Heart left ventricle (tissue), 13 donors: ENCODE measurements at regions not wholly inside any gene's neighbourhood (a gene's known extent, or its start where the extent isn't known, plus 50 kb on each side); places are given as distances from the start of the nearest gene placed in this dataset.

Source experiments
- POLR2A ChIP-seq, 2 donors: fragments of 450-650 bp; IDR thresholded peaks; one replicate each; pipeline ENCODE4 v1.6.1; 2017; ENCODE audit warnings: antibody characterized with exemption in 2 of 2, mild to moderate bottlenecking in 2 of 2, moderate library complexity in 2 of 2
- TF ChIP-seq, protein P1 (sequence below), 12 donors: fragments of 200-600 bp; sonication (generic) in 4 of 12; IDR thresholded peaks; one replicate each; pipeline versions ENCODE4 v1.5.0 to v1.8.0; 2018 to 2022; ENCODE audit warnings: antibody characterized with exemption in 12 of 12, mild to moderate bottlenecking in 5 of 12
- donor health status: ischemic (EF 13 %, LVEDD 7.1; RV severe dilation, severe dysfunction).
- donor health status: DM: no; HTN: yes; CAD: no.
- donor health status: DM: no; HTN: no; CAD: no.
- donor health status: ischemic (EF 25% LVEDD 6.9; RV normal size, moderate dysfunction).
- donor health status: ischemic (EF 25% LVEDD 5.7; RV mildly dilated, moderate dysfunction).
- donor health status: ischemic (EF 35%, LVEDD 5.7; RV mildly dilated, moderate dysfunction).
- donor health status: nonischemic (EF 11% LVEDD 7.7; RV severe dilation, severe dysfunction).
- donor health status: DM: yes; HTN: yes; CAD: no.
- donor health status: PGD.
- donor health status: ischemic (EF 29% LVEDD 5.4; RV normal size, mild dysfunction).
- donor health status: nonischemic (EF 23%, LVEDD 6.1; RV moderate dilation, normal function).

DNA sequence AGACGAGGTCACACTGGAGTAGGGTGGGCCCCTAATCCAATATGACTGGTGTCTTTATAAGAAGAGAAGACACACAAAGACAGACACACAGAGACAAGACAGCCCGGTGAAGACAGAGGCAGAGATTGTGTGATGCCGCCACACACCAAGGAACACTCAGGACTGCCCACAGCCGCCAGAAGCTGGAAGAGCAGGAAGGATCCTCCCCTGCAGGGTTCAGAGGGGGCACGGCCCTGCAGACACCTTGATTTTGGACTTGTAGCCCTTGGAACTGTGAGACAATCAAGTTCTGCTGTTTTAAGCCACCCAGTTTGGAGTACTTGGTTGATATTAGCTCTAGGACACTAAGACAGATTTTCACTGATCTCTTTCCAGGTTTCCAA is 72.1 kb upstream of the NANOS1 start:
- TF ChIP-seq, protein P1, sequence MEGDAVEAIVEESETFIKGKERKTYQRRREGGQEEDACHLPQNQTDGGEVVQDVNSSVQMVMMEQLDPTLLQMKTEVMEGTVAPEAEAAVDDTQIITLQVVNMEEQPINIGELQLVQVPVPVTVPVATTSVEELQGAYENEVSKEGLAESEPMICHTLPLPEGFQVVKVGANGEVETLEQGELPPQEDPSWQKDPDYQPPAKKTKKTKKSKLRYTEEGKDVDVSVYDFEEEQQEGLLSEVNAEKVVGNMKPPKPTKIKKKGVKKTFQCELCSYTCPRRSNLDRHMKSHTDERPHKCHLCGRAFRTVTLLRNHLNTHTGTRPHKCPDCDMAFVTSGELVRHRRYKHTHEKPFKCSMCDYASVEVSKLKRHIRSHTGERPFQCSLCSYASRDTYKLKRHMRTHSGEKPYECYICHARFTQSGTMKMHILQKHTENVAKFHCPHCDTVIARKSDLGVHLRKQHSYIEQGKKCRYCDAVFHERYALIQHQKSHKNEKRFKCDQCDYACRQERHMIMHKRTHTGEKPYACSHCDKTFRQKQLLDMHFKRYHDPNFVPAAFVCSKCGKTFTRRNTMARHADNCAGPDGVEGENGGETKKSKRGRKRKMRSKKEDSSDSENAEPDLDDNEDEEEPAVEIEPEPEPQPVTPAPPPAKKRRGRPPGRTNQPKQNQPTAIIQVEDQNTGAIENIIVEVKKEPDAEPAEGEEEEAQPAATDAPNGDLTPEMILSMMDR (IDR thresholded peaks at IDR 0.05), result no peak
- no peak for TF ChIP-seq POLR2A (IDR thresholded peaks at IDR 0.05)
